ENCODE measurements at regions not wholly inside any gene's neighbourhood (a gene's known extent, or its start where the extent isn't known, plus 50 kb on each side); places are given as distances from the start of the nearest gene placed in this dataset.

DNA sequence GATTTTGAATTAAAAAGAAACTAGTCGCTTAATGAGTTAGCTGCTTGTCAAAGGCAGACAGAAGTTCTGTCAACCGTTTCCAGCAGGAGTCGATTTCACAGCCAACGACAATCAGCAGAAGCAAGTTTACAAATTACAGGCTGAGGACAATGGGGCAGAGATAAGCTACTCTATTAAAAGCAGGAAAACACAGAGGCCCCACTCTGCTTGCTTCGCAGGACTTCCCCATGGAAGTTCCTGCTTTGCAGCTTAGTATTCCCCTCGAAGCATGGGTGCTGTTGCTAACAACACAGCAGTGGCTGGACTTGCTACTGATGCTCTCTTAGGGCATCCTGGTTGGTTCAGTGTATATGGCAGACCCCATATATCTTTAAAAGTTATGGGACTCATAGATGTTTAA lies 50.8 kb upstream of the KLF6 start (continued):
- TF ChIP-seq POLR3A (IDR thresholded peaks at IDR 0.05; ENCODE audit: borderline replicate concordance, extremely low read depth, insufficient read depth, insufficient read length) (no peak), ZNF699 (CRISPR knock-in tag; IDR thresholded peaks at IDR 0.05; ENCODE audit: insufficient replicate concordance) (no peak), CXXC5 (CRISPR knock-in tag; IDR thresholded peaks at IDR 0.05) (peak; percentile 44), NR2C1 (IDR thresholded peaks at IDR 0.05) (no peak), NR2C1 (tag; IDR thresholded peaks at IDR 0.05) (no peak), NFYB (IDR thresholded peaks at IDR 0.05; ENCODE audit: extremely low read depth, insufficient read length) (no peak), BRF1 (IDR thresholded peaks at IDR 0.05; ENCODE audit: borderline replicate concordance, extremely low read depth, insufficient read length) (no peak), ZNF586 (CRISPR knock-in tag; conservative IDR thresholded peaks at IDR 0.05) (no peak), PHB (CRISPR knock-in tag; IDR thresholded peaks at IDR 0.05) (no peak), DDX20 (tag; IDR thresholded peaks at IDR 0.05; ENCODE audit: low read depth) (no peak), ZBTB7A (IDR thresholded peaks at IDR 0.05; ENCODE audit: borderline replicate concordance, control insufficient read depth, low read depth, low read length) (no peak), CBX8 (IDR thresholded peaks at IDR 0.05; ENCODE audit: borderline replicate concordance, extremely low read depth, low read depth, low read length, poor library complexity, severe bottlenecking) (no peak), ZNF175 (CRISPR knock-in tag; IDR thresholded peaks at IDR 0.05; ENCODE audit: low read depth) (no peak), SMAD4 (CRISPR knock-in tag; conservative IDR thresholded peaks at IDR 0.05) (peak; percentile 41; the same call in 1 of the 2 replicates), DMBX1 (CRISPR knock-in tag; IDR thresholded peaks at IDR 0.05; ENCODE audit: borderline replicate concordance) (0 out of 2 replicates have a peak, but pooled peaks have one; percentile 20), SAP30 (IDR thresholded peaks at IDR 0.05; ENCODE audit: borderline replicate concordance, insufficient read depth, low read depth, low read length, poor library complexity, severe bottlenecking) (no peak), GATAD2A (IDR thresholded peaks at IDR 0.05) (no peak)
- TF ChIP-seq, protein P1, sequence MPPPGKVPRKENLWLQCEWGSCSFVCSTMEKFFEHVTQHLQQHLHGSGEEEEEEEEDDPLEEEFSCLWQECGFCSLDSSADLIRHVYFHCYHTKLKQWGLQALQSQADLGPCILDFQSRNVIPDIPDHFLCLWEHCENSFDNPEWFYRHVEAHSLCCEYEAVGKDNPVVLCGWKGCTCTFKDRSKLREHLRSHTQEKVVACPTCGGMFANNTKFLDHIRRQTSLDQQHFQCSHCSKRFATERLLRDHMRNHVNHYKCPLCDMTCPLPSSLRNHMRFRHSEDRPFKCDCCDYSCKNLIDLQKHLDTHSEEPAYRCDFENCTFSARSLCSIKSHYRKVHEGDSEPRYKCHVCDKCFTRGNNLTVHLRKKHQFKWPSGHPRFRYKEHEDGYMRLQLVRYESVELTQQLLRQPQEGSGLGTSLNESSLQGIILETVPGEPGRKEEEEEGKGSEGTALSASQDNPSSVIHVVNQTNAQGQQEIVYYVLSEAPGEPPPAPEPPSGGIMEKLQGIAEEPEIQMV (tag; conservative IDR thresholded peaks at IDR 0.05; ENCODE audit: low read depth) = no peak
- TF ChIP-seq, protein P2, sequence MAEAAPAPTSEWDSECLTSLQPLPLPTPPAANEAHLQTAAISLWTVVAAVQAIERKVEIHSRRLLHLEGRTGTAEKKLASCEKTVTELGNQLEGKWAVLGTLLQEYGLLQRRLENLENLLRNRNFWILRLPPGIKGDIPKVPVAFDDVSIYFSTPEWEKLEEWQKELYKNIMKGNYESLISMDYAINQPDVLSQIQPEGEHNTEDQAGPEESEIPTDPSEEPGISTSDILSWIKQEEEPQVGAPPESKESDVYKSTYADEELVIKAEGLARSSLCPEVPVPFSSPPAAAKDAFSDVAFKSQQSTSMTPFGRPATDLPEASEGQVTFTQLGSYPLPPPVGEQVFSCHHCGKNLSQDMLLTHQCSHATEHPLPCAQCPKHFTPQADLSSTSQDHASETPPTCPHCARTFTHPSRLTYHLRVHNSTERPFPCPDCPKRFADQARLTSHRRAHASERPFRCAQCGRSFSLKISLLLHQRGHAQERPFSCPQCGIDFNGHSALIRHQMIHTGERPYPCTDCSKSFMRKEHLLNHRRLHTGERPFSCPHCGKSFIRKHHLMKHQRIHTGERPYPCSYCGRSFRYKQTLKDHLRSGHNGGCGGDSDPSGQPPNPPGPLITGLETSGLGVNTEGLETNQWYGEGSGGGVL (CRISPR knock-in tag; IDR thresholded peaks at IDR 0.05) = no peak
- TF ChIP-seq, protein P3, sequence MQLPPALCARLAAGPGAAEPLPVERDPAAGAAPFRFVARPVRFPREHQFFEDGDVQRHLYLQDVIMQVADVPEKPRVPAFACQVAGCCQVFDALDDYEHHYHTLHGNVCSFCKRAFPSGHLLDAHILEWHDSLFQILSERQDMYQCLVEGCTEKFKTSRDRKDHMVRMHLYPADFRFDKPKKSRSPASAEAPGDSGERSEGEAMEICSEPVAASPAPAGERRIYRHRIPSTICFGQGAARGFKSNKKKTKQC (CRISPR knock-in tag; IDR thresholded peaks at IDR 0.05) = no peak
- TF ChIP-seq, protein P4, sequence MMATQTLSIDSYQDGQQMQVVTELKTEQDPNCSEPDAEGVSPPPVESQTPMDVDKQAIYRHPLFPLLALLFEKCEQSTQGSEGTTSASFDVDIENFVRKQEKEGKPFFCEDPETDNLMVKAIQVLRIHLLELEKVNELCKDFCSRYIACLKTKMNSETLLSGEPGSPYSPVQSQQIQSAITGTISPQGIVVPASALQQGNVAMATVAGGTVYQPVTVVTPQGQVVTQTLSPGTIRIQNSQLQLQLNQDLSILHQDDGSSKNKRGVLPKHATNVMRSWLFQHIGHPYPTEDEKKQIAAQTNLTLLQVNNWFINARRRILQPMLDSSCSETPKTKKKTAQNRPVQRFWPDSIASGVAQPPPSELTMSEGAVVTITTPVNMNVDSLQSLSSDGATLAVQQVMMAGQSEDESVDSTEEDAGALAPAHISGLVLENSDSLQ (IDR thresholded peaks at IDR 0.05) = no peak; the same call in 1 of the 2 replicates
- TF ChIP-seq, protein P5, sequence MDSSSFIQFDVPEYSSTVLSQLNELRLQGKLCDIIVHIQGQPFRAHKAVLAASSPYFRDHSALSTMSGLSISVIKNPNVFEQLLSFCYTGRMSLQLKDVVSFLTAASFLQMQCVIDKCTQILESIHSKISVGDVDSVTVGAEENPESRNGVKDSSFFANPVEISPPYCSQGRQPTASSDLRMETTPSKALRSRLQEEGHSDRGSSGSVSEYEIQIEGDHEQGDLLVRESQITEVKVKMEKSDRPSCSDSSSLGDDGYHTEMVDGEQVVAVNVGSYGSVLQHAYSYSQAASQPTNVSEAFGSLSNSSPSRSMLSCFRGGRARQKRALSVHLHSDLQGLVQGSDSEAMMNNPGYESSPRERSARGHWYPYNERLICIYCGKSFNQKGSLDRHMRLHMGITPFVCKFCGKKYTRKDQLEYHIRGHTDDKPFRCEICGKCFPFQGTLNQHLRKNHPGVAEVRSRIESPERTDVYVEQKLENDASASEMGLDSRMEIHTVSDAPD (CRISPR knock-in tag; IDR thresholded peaks at IDR 0.05) = no peak

Data from K562 (cell line).